ENCODE measurements at regions not wholly inside any gene's neighbourhood (a gene's known extent, or its start where the extent isn't known, plus 50 kb on each side); places are given as distances from the start of the nearest gene placed in this dataset.

- TF ChIP-seq MAX (IDR thresholded peaks at IDR 0.05; ENCODE audit: low read depth, low read length) (no peak), CTCF (IDR thresholded peaks at IDR 0.05; ENCODE audit: low read depth, low read length) (no peak), POLR2A (IDR thresholded peaks at IDR 0.05; ENCODE audit: extremely low read depth, insufficient read length) (no peak), MYC (IDR thresholded peaks at IDR 0.05; ENCODE audit: low read depth, low read length) (no peak)
Observed at GRCh38 chr6:139613496-139613895, 239.0 kb upstream of the CITED2 start.
